ENCODE measurements at regions not wholly inside any gene's neighbourhood (a gene's known extent, or its start where the extent isn't known, plus 50 kb on each side); places are given as distances from the start of the nearest gene placed in this dataset.
"Not testable (repeated sequence)": the region's sequence is repeated elsewhere in the genome, so short reads cannot be mapped to it uniquely, and the experiment has no call there.

GRCh38 chr9:18032636-18033035, 441.3 kb upstream of the ADAMTSL1 start:
- no peak for DNase-seq (ENCODE audit: low spot score)

GRCh38 chr9:18036422-18037187, 437.3 kb upstream of the ADAMTSL1 start:
- DNase-seq (ENCODE audit: low spot score), result no peak

GRCh38 chr9:18037981-18038380, 436.0 kb upstream of the ADAMTSL1 start:
- DNase-seq (ENCODE audit: low spot score), result no peak

GRCh38 chr9:18040327-18040726, 433.6 kb upstream of the ADAMTSL1 start:
- no peak for DNase-seq (ENCODE audit: low spot score)

GRCh38 chr9:18043978-18044377, 430.0 kb upstream of the ADAMTSL1 start:
- DNase-seq (ENCODE audit: low spot score), result no peak

GRCh38 chr9:18045326-18045725, 428.6 kb upstream of the ADAMTSL1 start:
- no peak for DNase-seq (ENCODE audit: low spot score)

- no peak for DNase-seq (ENCODE audit: low spot score)
Observed at GRCh38 chr9:18046068-18046467, 427.9 kb upstream of the ADAMTSL1 start.

- DNase-seq (ENCODE audit: low spot score), result no peak
Observed at GRCh38 chr9:18051638-18052037, 422.3 kb upstream of the ADAMTSL1 start.

GRCh38 chr9:18052060-18052459, 421.9 kb upstream of the ADAMTSL1 start:
- no peak for DNase-seq (ENCODE audit: low spot score)

GRCh38 chr9:18056269-18056992, 417.5 kb upstream of the ADAMTSL1 start:
- no peak for DNase-seq (ENCODE audit: low spot score)

GRCh38 chr9:18056993-18057369, 417.0 kb upstream of the ADAMTSL1 start:
- no peak for DNase-seq (ENCODE audit: low spot score)

- DNase-seq (ENCODE audit: low spot score), result no peak
Observed at GRCh38 chr9:18058564-18059442, 415.1 kb upstream of the ADAMTSL1 start.

GRCh38 chr9:18059447-18059846, 414.5 kb upstream of the ADAMTSL1 start:
- no peak for DNase-seq (ENCODE audit: low spot score)

- no peak for DNase-seq (ENCODE audit: low spot score)
Observed at GRCh38 chr9:18060269-18060934, 413.6 kb upstream of the ADAMTSL1 start.

- DNase-seq (ENCODE audit: low spot score), result no peak
Observed at GRCh38 chr9:18061332-18061731, 412.6 kb upstream of the ADAMTSL1 start.

- no peak for DNase-seq (ENCODE audit: low spot score)
Observed at GRCh38 chr9:18061856-18062255, 412.1 kb upstream of the ADAMTSL1 start.

- DNase-seq (ENCODE audit: low spot score), result no peak
Observed at GRCh38 chr9:18063856-18064390, 410.0 kb upstream of the ADAMTSL1 start.

GRCh38 chr9:18066608-18067007, 407.3 kb upstream of the ADAMTSL1 start:
- DNase-seq (ENCODE audit: low spot score), result not testable (repeated sequence)

- DNase-seq (ENCODE audit: low spot score), result no peak
Observed at GRCh38 chr9:18067548-18068120, 406.3 kb upstream of the ADAMTSL1 start.

- DNase-seq (ENCODE audit: low spot score), result no peak
Observed at GRCh38 chr9:18068900-18069299, 405.1 kb upstream of the ADAMTSL1 start.

- no peak for DNase-seq (ENCODE audit: low spot score)
Observed at GRCh38 chr9:18071651-18072060, 402.3 kb upstream of the ADAMTSL1 start.

Measured in ecto neural progenitor cell (in vitro differentiated cells).